ENCODE measurements at regions not wholly inside any gene's neighbourhood (a gene's known extent, or its start where the extent isn't known, plus 50 kb on each side); places are given as distances from the start of the nearest gene placed in this dataset.

DNA sequence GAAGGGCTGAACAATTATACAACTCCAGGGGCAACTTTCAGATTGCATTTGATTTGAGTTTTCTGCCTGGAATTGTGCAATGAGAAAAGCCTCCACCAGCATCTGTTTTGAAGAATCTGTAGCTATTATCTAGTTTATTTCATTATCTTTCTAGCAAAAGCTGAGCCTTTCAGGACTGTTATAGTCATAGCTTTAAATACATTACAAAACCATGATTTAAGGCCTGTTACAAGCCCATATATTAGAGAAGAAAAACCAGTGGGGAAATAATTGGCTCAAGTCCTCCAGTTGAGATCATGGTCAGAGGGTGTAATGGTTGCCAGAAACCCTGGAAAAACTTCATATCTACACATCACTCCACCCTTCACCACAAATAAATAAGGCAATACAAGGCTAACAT lies 676.2 kb downstream of the HDGFL1 start:
- peak; percentile 77 for DNase-seq

DNA sequence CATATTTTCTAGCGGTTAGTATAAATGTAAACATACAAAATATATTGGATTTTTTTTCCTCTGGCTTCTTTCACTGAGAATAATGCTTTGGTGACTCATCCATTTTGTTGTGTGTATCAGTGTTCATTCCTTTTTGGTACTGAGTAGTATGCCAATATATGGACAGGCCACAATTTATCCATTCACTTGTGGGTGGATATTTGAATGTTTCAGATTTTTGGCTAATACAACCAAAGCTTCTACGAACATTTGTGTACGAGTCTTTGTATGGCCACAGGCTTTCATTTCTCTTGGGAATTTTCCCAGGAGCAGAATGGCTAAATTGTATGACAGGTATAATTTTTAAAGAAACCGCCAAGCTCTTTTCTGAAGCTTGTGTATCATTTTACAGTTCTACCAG lies 677.5 kb downstream of the HDGFL1 start:
- peak; percentile 44 for DNase-seq

GRCh38 chr6:23250556-23250955 lies 681.2 kb downstream of the HDGFL1 start:
- DNase-seq = no peak

- no peak for DNase-seq
These were observed 693.5 kb downstream of the HDGFL1 start for GRCh38 chr6:23262864-23263263.

- no peak for DNase-seq
These were observed 695.9 kb downstream of the HDGFL1 start for GRCh38 chr6:23265270-23265669.

GRCh38 chr6:23266536-23266935 lies 697.2 kb downstream of the HDGFL1 start:
- DNase-seq = no peak

GRCh38 chr6:23267651-23268050 lies 698.3 kb downstream of the HDGFL1 start:
- no peak for DNase-seq

DNA sequence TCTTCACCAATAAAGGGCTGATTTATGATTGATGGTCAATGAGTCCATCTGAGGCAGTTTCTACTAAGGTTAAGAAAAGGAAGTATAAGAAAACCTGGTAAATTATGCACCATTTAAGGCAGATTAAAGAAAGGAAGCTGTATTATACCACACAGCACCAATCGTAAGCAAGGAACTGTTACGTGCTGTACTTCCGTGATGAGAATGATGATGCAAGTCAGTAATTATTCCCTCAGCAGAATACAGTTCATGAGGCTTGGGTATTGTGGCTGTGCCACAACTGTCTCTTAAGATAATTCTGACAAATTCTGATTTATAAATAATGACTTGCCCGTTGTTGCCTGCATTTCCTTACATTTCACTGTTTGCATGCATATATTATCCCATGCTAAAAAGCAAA lies 699.0 kb downstream of the HDGFL1 start:
- DNase-seq = no peak

- peak; percentile 4 for DNase-seq
These were observed 700.1 kb downstream of the HDGFL1 start for GRCh38 chr6:23269436-23269835.

DNA sequence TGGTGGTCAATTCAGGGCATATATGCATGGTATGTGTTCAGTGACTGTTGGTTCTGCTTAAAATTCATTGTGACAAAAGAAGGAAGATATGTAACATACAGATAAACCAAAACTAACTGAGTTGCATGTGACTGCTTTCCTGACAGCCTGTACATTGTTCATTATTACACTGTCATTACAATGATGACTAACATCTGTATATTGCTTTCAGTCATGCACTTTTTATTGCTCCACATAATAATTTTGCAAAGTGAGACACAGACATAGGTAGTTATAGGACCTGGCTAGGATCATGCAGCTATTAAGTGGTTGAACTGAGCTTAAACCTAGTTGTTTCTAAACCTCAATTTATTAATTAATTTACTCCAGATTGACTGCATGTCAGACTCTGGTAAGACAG lies 703.2 kb downstream of the HDGFL1 start:
- DNase-seq = peak; percentile 5

DNA sequence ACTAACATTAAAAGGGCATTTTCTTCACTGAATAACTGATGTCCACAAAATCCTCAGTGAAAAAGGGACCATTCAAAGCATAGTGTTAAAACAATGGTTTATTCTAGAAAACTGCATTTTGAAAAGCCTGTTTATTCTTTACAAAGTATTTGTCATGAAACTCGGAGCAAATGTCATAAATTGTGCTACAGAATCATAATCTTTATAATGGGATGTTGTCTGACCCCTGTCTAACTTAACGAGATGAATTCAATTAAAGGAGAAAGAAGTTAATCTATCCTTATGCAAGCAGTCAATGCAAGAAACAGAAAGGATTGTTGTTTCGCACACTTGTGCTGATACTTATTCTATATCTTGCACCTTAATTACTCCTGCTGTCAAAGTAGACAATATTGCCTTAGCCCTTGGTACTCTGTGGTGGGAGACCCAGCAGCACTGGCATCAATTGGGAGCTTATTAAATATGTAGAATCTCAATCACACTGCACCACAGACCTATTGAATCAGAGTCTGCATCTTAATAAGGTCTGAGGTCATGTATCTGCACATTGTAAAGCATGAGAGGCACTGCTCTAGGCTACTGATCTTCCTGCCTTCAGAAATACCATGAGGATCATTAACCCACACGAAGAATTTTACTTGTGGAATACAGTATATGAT lies 708.3 kb downstream of the HDGFL1 start:
- no peak for DNase-seq

- no peak for DNase-seq
These were observed 708.8 kb downstream of the HDGFL1 start for GRCh38 chr6:23278180-23278532.

DNA sequence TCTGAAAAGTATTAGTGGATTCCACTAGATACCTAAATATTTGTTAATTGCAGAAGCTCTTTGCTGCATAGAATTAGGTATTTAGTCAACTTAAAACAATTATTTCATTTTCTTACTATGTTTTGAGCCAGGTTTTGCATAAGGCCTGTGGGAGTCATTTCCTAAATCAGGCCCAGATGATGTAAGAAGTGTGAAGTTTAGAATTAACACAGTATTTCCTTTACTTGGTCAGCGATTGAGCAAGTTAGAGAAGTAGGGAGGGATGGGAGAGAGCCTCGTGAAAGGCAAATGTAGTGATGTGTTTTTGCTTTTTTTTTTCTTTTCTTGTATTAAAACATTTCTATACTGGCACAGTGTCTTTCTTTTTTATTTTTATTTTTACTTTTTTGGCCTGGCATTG lies 711.1 kb downstream of the HDGFL1 start:
- peak; percentile 28 for DNase-seq

GRCh38 chr6:23282252-23283021 lies 713.1 kb downstream of the HDGFL1 start:
- peak; percentile 8 for DNase-seq

DNA sequence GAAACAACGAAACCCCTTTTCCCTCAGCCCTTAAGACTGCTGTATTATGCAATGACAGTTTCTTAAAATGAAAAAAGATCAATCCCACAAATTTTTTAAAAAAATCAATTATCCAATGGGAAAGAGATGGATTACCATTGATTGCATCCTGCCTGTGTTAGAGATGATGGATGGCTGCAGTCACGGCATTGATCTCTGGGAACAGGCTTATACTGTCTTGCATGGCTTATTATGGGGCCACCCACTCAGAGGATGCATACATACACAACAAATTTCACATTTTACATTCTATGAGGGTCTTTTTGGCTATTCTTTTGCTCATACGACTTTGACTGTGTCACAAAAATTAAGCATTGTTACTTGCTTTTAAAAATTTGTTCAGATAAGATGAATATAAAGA lies 724.3 kb downstream of the HDGFL1 start:
- DNase-seq = no peak

DNA sequence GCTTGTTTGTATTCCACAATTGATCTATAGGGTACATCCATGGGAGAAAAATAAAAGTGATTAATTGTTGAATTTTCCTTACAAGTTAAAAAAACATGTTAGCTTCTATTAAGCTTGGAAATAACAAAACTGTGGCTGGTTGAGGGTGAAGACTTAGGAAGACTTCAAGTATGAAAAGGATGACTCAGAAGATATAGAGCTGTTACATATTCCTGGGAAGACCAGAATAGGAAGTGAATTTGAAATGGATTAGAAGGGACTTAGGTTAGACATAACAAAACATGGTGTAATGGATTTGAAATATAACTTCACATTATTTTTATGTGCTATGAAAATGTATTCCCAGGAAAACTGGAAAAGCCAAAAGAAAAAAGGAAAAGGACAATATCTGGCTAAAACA lies 732.2 kb downstream of the HDGFL1 start:
- peak; percentile 19 for DNase-seq

DNA sequence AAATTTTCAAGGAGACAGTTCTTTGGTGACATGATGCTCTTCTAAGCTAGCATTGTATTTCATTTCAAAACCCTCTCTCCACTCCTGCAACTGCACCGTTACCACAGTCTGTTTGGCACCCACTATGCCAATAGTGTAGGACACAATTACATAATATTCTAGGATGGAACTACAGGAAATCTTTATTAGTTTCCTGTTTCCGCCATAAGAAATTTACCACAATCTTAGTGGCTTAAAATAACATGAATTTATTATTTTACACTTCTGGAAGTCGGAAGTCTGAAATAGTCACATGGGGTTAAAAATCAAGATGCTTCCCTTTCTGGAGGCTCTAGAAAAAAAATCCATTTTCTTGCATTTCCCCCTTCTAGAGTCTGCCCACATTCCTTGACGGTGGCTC lies 733.1 kb downstream of the HDGFL1 start:
- DNase-seq = no peak

DNA sequence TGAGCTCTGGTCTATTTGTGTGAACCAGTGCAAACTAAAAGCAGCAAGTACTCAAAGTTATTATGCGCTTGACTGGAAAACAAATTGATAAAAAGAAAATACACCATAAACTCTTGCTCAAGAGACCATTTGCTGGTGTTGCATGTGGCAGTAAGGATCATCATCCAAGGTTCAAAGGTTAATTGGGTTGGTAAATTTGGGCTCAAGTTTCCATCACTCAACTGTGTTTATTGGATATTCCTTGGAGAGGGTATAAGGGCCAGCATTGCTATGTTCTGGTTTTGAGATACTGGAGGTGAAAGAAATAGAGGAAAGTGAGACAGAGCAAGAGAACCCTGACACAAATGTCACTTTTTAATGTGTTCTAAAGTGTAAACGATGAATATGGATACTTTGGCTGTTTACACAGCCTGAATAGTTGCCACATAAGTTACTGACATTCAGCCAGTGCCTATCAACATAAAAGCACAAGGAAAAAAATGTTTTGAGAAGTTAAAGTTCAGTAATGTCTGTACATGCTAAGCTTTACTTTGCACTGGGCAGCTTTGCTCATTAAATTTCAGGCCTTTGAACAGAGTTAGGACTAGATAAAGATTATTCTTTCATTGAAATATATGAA lies 736.1 kb downstream of the HDGFL1 start:
- DNase-seq = no peak

DNA sequence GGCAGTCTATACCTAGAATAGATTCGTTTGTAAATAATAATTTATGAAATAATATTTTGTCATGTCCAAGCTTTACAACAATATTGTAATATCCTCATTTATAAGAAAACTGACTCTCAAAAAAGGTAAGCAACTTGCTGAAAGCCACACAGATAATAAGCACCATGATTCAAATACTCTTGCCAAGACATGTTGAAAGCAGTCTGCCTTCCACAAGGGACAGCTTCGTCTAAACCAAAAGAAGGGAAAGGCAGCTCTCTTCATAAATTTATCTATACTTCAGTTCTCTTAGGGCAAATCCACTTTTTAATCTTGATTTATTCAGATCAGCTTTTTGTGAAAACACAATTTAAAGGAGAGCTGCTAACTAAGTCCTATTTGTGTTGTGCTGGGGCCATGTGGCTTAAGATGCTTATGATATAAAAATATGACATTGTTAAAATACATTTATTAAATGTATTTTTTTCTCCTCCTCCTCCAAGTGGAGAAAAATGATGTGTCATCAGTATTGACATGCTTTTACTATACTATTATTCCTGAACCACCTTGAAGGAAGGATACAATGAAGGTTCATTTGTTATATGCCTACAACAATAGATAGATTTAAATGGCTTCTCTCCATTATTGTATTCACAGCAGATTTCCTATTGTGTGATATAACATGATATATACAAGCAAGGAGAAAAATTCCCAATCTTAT lies 737.0 kb downstream of the HDGFL1 start:
- DNase-seq = no peak

DNA sequence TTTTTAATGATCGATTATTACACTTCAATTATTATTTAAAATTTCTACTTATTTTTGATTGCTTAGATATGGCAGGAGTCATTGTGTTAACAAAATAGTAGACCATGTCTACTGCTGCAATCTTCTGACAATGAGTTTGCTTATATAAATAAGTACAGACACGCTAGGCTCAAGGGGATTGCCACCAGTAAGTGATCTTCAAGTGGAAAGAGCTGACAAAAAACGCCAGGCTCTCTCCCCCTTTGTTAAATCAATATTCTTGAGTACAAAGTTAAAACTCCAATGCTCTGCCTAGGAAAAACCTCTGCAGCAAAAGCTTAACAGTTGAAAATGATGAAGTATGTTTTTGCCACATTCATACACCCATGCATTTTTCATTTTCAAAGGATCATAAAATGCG lies 738.1 kb downstream of the HDGFL1 start:
- DNase-seq = no peak

DNA sequence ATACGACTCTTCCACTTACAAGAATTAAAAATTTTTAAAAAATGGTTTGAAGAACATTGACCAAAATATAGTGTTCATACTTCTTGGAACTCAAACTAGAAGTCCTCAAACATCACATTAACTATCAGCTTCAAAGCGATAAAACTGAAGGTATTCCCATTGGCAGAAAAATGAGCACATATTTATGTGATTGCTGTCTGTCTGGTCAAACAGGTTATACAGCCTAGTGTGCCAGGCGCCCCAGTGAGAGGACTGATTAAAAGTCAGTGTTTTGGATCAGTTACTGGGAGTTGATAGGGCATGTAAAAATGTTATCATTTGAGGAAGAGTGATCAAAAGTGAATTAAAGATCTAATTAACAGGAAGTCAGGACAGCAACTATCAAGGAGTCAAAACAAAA lies 738.8 kb downstream of the HDGFL1 start:
- DNase-seq = no peak

DNA sequence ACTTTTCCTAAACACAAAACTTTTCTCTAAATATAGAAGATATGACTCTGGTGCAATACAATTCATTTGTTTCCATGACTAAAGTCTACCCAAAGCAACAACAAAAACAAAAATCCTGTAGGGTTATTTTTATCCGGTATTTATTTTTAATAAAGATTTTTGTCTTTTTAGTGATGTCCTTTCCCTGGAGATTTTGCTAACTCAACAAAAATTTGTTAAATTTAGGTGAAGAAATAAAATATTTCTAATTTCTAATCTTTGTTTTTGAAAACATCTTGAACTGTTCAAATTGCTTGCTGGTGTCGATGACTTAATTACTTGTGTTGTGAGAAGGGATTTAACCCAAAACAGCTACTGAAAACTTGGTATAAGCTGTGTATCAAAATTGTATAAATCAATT lies 741.8 kb downstream of the HDGFL1 start:
- DNase-seq = no peak

- DNase-seq = no peak
These were observed 746.8 kb downstream of the HDGFL1 start for GRCh38 chr6:23316131-23316530.

- DNase-seq = no peak
These were observed 747.6 kb downstream of the HDGFL1 start for GRCh38 chr6:23316931-23317330.
